IPS DF 6.9 (cell line): ENCODE measurements at regions not wholly inside any gene's neighbourhood (a gene's known extent, or its start where the extent isn't known, plus 50 kb on each side); places are given as distances from the start of the nearest gene placed in this dataset.

Experiments used
- DNase-seq: peaks from one replicate; pipeline ENCODE4 v3.0.0-alpha.2; 2013; ENCODE audit warnings: low read depth, low spot score
- H3K27ac ChIP-seq: one replicate; pipeline ENCODE4 v1.5.1; 2013; ENCODE audit warnings: low read length, control low read depth
- H3K27me3 ChIP-seq: 2 replicates; pipeline ENCODE4 v1.6.1; 2013; ENCODE audit warnings: mild to moderate bottlenecking, low read length; ENCODE audit not compliant: control insufficient read depth, insufficient read depth
- H3K36me3 ChIP-seq: 2 replicates; pipeline ENCODE4 v1.6.1; 2013; ENCODE audit warnings: low read length; ENCODE audit not compliant: control insufficient read depth, insufficient read depth
- H3K4me1 ChIP-seq: 2 replicates; pipeline ENCODE4 v1.6.1; 2013; ENCODE audit warnings: low read length; ENCODE audit not compliant: control insufficient read depth, insufficient read depth
- H3K4me3 ChIP-seq: 2 replicates; pipeline ENCODE4 v1.5.1; 2013; ENCODE audit warnings: mild to moderate bottlenecking, low read length
- H3K9me3 ChIP-seq: 2 replicates; pipeline ENCODE4 v1.6.1; 2013; ENCODE audit warnings: low read length, inconsistent platforms; ENCODE audit not compliant: control insufficient read depth, insufficient read depth
- WGBS: extraction: QIAGEN DNeasy Blood & Tissue Kit; methylation state at CpG from one replicate; pipeline ENCODE4 v1.1.7; 2013; ENCODE audit warnings: mixed read lengths, missing lambda C conversion rate; ENCODE audit not compliant: insufficient read length, insufficient coverage; 5-methylcytosine and 5-hydroxymethylcytosine counted together

GRCh38 chr5:104650313-104651055, 1087.9 kb upstream of the NUDT12 start:
- no peaks in the 10 kb centered on the region for H3K36me3 ChIP-seq
- H3K9me3 ChIP-seq, result no peaks in the 10 kb centered on the region
- H3K27ac ChIP-seq, result no peak overlapping the region
- no CpG with 5 or more reads among the region's 3 CpGs for WGBS
- H3K4me1 ChIP-seq, result no peaks in the 10 kb centered on the region
- H3K4me3 ChIP-seq, result no peak overlapping the region
- peaks cover 15% of the 10 kb centered on the region; the same call in 1 of the 2 replicates for H3K27me3 ChIP-seq
- DNase-seq, result no peak

DNA sequence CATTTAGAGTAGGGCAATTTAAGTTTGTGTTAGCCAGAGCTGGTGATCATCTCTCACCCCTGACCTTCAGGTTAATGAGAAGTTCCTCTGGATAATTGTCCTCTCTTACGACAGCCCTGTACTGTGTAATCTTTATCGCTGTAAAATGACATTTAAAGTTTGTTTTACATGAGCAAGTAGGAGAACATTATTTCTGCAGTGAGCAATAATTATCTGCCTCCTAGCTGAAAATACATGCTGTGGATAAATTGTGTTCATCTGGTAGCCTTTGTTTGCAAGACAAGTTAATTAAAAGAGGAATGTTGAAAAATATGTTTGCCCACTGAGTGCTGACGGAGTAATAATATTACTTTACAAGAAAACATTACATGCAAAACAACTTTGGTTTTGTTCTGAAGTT, 1083.8 kb upstream of the NUDT12 start:
- WGBS, result no CpG with 5 or more reads among the region's 3 CpGs
- DNase-seq, result no peak

DNA sequence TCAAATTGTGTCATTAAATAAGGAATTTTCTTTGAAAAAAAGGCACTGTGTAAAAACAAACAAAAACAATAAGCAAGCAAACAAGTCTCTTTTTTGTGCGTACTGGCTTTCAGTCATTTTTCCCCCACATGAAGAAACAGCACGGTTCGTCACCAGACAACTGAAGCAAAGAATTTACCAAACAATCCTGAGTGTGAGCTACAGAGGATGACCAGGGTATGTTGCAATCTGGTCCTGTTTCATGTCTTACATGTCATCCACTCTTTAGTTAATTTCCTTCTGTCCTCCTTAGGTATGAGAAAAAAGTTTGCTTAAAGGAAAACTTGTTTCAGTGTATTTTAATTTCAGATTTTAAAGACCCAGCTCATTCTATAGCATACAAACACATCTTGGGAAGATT, 1080.7 kb upstream of the NUDT12 start:
- no peaks in the 10 kb centered on the region for H3K27me3 ChIP-seq
- no peaks in the 10 kb centered on the region for H3K36me3 ChIP-seq
- no peaks in the 10 kb centered on the region for H3K4me1 ChIP-seq
- no peaks in the 10 kb centered on the region for H3K9me3 ChIP-seq
- H3K27ac ChIP-seq, result no peak overlapping the region
- no CpG with 5 or more reads among the region's 3 CpGs for WGBS
- no peak overlapping the region for H3K4me3 ChIP-seq
- no peak for DNase-seq

More for the DNA sequence above, 1083.8 kb upstream of the NUDT12 start:
- no peaks in the 10 kb centered on the region for H3K9me3 ChIP-seq
- H3K4me3 ChIP-seq, result no peak overlapping the region
- H3K36me3 ChIP-seq, result no peaks in the 10 kb centered on the region
- no peak overlapping the region for H3K27ac ChIP-seq
- H3K4me1 ChIP-seq, result no peaks in the 10 kb centered on the region
- H3K27me3 ChIP-seq, result peaks cover 3% of the 10 kb centered on the region; the same call in 1 of the 2 replicates

- no peaks in the 10 kb centered on the region for H3K4me1 ChIP-seq
- no peak for DNase-seq
- no peaks in the 10 kb centered on the region for H3K36me3 ChIP-seq
- no CpG with 5 or more reads among the region's 3 CpGs for WGBS
- no peaks in the 10 kb centered on the region for H3K27me3 ChIP-seq
- H3K27ac ChIP-seq, result no peak overlapping the region
- no peak overlapping the region for H3K4me3 ChIP-seq
- no peaks in the 10 kb centered on the region for H3K9me3 ChIP-seq
Observed at GRCh38 chr5:104635227-104635626, 1072.6 kb upstream of the NUDT12 start.

- Histone ChIP-seq H3K9me3 (no peaks in the 10 kb centered on the region), H3K27me3 (no peaks in the 10 kb centered on the region), H3K4me1 (no peaks in the 10 kb centered on the region), H3K36me3 (no peaks in the 10 kb centered on the region), H3K27ac (no peak overlapping the region), H3K4me3 (no peak overlapping the region)
- no peak for DNase-seq
Observed at GRCh38 chr5:104628911-104629310, 1066.3 kb upstream of the NUDT12 start.

GRCh38 chr5:104626122-104626521, 1063.5 kb upstream of the NUDT12 start:
- H3K36me3 ChIP-seq, result no peaks in the 10 kb centered on the region
- no peaks in the 10 kb centered on the region for H3K4me1 ChIP-seq
- no CpG with 5 or more reads among the region's 2 CpGs for WGBS
- DNase-seq, result no peak
- H3K4me3 ChIP-seq, result no peak overlapping the region
- no peaks in the 10 kb centered on the region for H3K27me3 ChIP-seq
- H3K9me3 ChIP-seq, result no peaks in the 10 kb centered on the region
- no peak overlapping the region for H3K27ac ChIP-seq

DNA sequence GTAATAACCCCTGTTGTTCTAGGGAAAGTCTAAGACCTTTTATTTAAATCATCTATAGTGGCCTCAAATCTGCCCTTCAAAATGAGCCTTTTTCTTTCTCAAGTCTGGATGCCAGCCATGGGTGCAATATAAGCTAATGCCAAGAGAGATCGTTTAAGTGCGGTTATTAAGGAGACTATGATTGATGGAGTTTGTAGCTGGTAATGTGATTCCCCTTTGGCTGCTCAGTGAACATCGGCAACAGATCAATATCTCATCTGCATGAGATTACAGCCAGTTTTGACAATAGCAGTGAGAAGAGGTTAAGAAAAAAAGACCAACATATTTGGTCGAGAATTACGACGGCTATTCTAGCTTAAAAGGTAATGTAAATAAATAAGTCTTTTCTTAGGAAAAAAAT, 1049.4 kb upstream of the NUDT12 start:
- Histone ChIP-seq H3K36me3 (no peaks in the 10 kb centered on the region), H3K9me3 (no peaks in the 10 kb centered on the region), H3K27me3 (no peaks in the 10 kb centered on the region), H3K27ac (no peak overlapping the region), H3K4me1 (no peaks in the 10 kb centered on the region), H3K4me3 (no peak overlapping the region)
- no CpG with 5 or more reads among the region's 6 CpGs for WGBS
- DNase-seq, result no peak

DNA sequence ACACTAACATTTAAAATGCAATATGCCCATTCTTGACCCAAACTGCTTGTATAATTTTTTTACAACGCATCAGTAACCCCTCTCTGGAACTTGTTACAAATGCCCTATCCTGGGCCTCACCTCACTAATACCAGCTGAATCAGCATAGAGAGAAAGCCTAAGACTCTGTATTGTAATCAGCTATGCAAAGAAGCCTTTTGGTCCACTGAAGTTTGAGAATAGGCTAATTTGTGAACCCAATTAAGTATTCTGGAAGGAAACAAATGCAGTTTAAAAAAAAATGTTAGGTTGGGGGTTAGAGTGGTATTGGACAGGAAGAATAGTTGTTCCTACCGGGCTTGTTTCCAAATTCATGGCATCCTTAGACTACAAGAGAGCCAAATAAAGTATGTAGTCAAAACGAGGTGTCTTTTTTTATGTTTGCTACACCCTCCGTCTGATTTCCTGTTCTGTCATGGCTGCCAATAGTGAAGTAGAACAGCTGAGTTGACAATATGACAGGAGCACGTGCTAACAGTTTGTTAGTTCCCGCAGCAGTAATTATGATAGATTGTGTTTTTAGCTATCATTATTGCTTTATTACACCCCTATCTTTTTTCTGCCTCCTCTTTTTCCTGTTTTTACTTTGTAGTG, 1048.7 kb upstream of the NUDT12 start:
- no CpG with 5 or more reads among the region's 6 CpGs for WGBS
- Histone ChIP-seq H3K27ac (no peak overlapping the region), H3K4me1 (no peaks in the 10 kb centered on the region), H3K9me3 (no peaks in the 10 kb centered on the region), H3K36me3 (no peaks in the 10 kb centered on the region), H3K4me3 (no peak overlapping the region), H3K27me3 (no peaks in the 10 kb centered on the region)
- no peak for DNase-seq

DNA sequence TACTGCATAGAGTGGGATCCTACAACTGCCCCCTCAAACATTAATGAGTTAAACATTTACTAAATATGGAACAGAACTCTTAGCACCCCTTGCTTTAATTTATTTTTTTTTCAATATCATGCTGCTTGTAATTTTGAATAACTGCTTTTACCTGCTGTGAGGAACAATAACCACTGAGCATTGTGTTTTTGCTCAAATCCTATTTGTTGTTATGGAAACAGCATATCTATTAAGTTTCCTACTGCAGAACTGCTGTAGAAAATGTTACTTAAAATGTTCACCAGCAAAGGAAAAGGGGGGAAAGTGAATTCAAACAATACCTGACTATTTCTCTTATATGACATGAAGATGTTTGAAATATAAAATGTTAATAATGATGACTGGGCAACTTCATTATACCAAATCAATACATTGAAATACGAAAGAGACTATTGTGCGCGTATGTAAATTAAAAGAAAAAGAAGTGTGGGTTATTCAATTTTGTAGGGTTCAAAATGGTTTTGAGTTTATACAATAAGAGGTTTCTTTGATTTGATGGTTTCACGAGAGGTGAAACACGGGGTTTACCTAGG, 1043.8 kb upstream of the NUDT12 start:
- Histone ChIP-seq H3K36me3 (no peaks in the 10 kb centered on the region), H3K9me3 (no peaks in the 10 kb centered on the region), H3K4me3 (no peak overlapping the region), H3K27me3 (no peaks in the 10 kb centered on the region), H3K4me1 (no peaks in the 10 kb centered on the region), H3K27ac (no peak overlapping the region)
- no peak for DNase-seq
- WGBS, result 100% methylated on average over 3 of the region's 5 CpGs

GRCh38 chr5:104599726-104600125, 1037.1 kb upstream of the NUDT12 start:
- no CpG with 5 or more reads among the region's 2 CpGs for WGBS
- H3K36me3 ChIP-seq, result no peaks in the 10 kb centered on the region
- H3K4me1 ChIP-seq, result no peaks in the 10 kb centered on the region
- no peak for DNase-seq
- H3K4me3 ChIP-seq, result no peak overlapping the region
- H3K27ac ChIP-seq, result no peak overlapping the region
- no peaks in the 10 kb centered on the region for H3K27me3 ChIP-seq
- no peaks in the 10 kb centered on the region for H3K9me3 ChIP-seq
